Upper lobe of left lung (tissue), 6 donors: ENCODE measurements at regions not wholly inside any gene's neighbourhood (a gene's known extent, or its start where the extent isn't known, plus 50 kb on each side); places are given as distances from the start of the nearest gene placed in this dataset.

ENCODE experiments used
- ATAC-seq, 2 donors: fragments of 200-7000 bp; cut with Tn5 transposase; one replicate each; pipeline ENCODE4 v1.9.1; 2022; ENCODE audit warnings: mild to moderate bottlenecking in 2 of 2, moderate library complexity in 2 of 2; ENCODE audit not compliant: low FRiP score in 2 of 2
- DNase-seq, 2 donors: peaks; one replicate each; pipeline ENCODE4 v3.0.0-alpha.2; 2019 to 2020
- H3K27ac ChIP-seq, 4 donors: fragments of 200-600 bp; sonication (generic); one replicate each; pipeline ENCODE4 v1.5.1; 2016 to 2019
- H3K27me3 ChIP-seq, 4 donors: fragments of 200-600 bp; sonication (generic); one replicate each; pipeline ENCODE4 v1.5.1; 2017 to 2019
- H3K36me3 ChIP-seq, 4 donors: fragments of 200-600 bp; sonication (generic); one replicate each; pipeline ENCODE4 v1.5.1; 2016 to 2019
- H3K4me1 ChIP-seq, 4 donors: fragments of 200-600 bp; sonication (generic); one replicate each; pipeline ENCODE4 v1.5.1; 2018 to 2019
- H3K4me3 ChIP-seq, 4 donors: fragments of 200-600 bp; sonication (generic); one replicate each; pipeline ENCODE4 v1.5.1; 2017 to 2019; ENCODE audit warnings: mild to moderate bottlenecking in 2 of 4, moderate library complexity in 1 of 4
- H3K9me3 ChIP-seq, 4 donors: fragments of 200-600 bp; sonication (generic); one replicate each; pipeline ENCODE4 v1.5.1; 2018 to 2019
- CTCF ChIP-seq, 6 experiments: fragments of 450-650 bp in 4 of 6; fragments of 200-600 bp in 2 of 6; sonication (generic) in 2 of 6; IDR thresholded peaks; one replicate each; pipeline ENCODE4 v1.5.1; 2016 to 2019; ENCODE audit warnings: antibody characterized with exemption in 6 of 6
- EP300 ChIP-seq, 4 donors: sonication (generic); formaldehyde crosslinking; IDR thresholded peaks; one replicate each; pipeline ENCODE4 v1.5.1; 2017; ENCODE audit warnings: antibody characterized with exemption in 4 of 4, control low read depth in 2 of 4
- POLR2A ChIP-seq, 4 donors: fragments of 450-650 bp; IDR thresholded peaks; one replicate each; pipeline ENCODE4 v1.5.1; 2016 to 2017; ENCODE audit warnings: antibody characterized with exemption in 4 of 4, mild to moderate bottlenecking in 2 of 4
- POLR2AphosphoS5 ChIP-seq, 2 donors: sonication (generic); formaldehyde crosslinking; IDR thresholded peaks; one replicate each; pipeline ENCODE4 v1.5.1; 2017; ENCODE audit warnings: antibody characterized with exemption in 2 of 2
- WGBS, 2 donors: methylation state at CpG; one replicate each; pipeline ENCODE4 v1.1.5; 2017 to 2018; 5-methylcytosine and 5-hydroxymethylcytosine counted together
- donor health status: DM: no; HTN: no; CAD: no; lungs with moderate emphysema.
- donor health status: DM: no; HTN: yes; CAD: no; lungs with severe emphysema.

- Histone ChIP-seq H3K27ac (peak overlapping the region; percentile 69 to 79 (median 74)), H3K27me3 (no peaks in the 10 kb centered on the region), H3K4me1 (peaks cover 21 to 41% (median 28%) of the 10 kb centered on the region in 4 donors), H3K36me3 (no peaks in the 10 kb centered on the region), H3K9me3 (no peaks in the 10 kb centered on the region), H3K4me3 (peak overlapping the region in 1 of 4 donors; percentile 6)
- DNase-seq (peak in 1 of 2 donors; percentile 38), ATAC-seq (peak; percentile 43 to 61)
- TF ChIP-seq CTCF (IDR thresholded peaks at IDR 0.05) (no peak), EP300 (IDR thresholded peaks at IDR 0.05) (peak in 2 of 4 donors; percentile 89 to 95), POLR2AphosphoS5 (IDR thresholded peaks at IDR 0.05) (peak; percentile 55 to 65), POLR2A (IDR thresholded peaks at IDR 0.05) (no peak)
- 44 to 62% methylated on average over 2 of the region's 2 CpGs for WGBS, 2 donors
These were observed 65.2 kb upstream of the UBE2E1 start for GRCh38 chr3:23740517-23740965.

- Histone ChIP-seq H3K9me3 (no peaks in the 10 kb centered on the region), H3K27me3 (no peaks in the 10 kb centered on the region), H3K36me3 (no peaks in the 10 kb centered on the region), H3K27ac (peak overlapping the region; percentile 69 to 79 (median 74)), H3K4me1 (peaks cover 18 to 36% (median 28%) of the 10 kb centered on the region in 4 donors), H3K4me3 (peak overlapping the region in 1 of 4 donors; percentile 6)
- ATAC-seq (peak; percentile 58 to 90), DNase-seq (peak in 1 of 2 donors; percentile 85)
- no peak for TF ChIP-seq POLR2A (IDR thresholded peaks at IDR 0.05)
- peak; percentile 55 to 75 for TF ChIP-seq POLR2AphosphoS5 (IDR thresholded peaks at IDR 0.05)
- TF ChIP-seq EP300 (IDR thresholded peaks at IDR 0.05) = peak in 2 of 4 donors; percentile 76 to 91
- TF ChIP-seq CTCF (IDR thresholded peaks at IDR 0.05) = no peak
- 34 to 58% methylated on average over 7 of the region's 7 CpGs for WGBS, 2 donors
These were observed 64.6 kb upstream of the UBE2E1 start for GRCh38 chr3:23741036-23741706.

GRCh38 chr3:23743141-23743784 lies 62.5 kb upstream of the UBE2E1 start:
- DNase-seq = peak; percentile 23 to 67
- no peak overlapping the region for H3K27ac ChIP-seq

GRCh38 chr3:23746441-23746840 lies 59.3 kb upstream of the UBE2E1 start:
- DNase-seq = no peak
- Histone ChIP-seq H3K4me1 (peaks cover 29 to 46% (median 37%) of the 10 kb centered on the region in 4 donors), H3K9me3 (no peaks in the 10 kb centered on the region), H3K27me3 (no peaks in the 10 kb centered on the region), H3K4me3 (no peak overlapping the region), H3K27ac (no peak overlapping the region), H3K36me3 (no peaks in the 10 kb centered on the region)
- no peak for ATAC-seq
- no peak for TF ChIP-seq POLR2AphosphoS5 (IDR thresholded peaks at IDR 0.05)
- WGBS, 2 donors = 57 to 61% methylated on average over 7 of the region's 7 CpGs

More at GRCh38 chr3:23743141-23743784, 62.5 kb upstream of the UBE2E1 start:
- Histone ChIP-seq H3K36me3 (no peaks in the 10 kb centered on the region), H3K9me3 (no peaks in the 10 kb centered on the region), H3K4me3 (peak overlapping the region in 1 of 4 donors; percentile 3), H3K4me1 (peaks cover 22 to 47% (median 36%) of the 10 kb centered on the region in 4 donors), H3K27me3 (no peaks in the 10 kb centered on the region)
- no peak for ATAC-seq
- 73 to 76% methylated on average over 22 to 24 of the region's 24 CpGs for WGBS, 2 donors
- TF ChIP-seq CTCF (IDR thresholded peaks at IDR 0.05) (no peak), POLR2A (IDR thresholded peaks at IDR 0.05) (no peak), EP300 (IDR thresholded peaks at IDR 0.05) (no peak), POLR2AphosphoS5 (IDR thresholded peaks at IDR 0.05) (no peak)

GRCh38 chr3:23747841-23748240 lies 57.9 kb upstream of the UBE2E1 start:
- WGBS, 2 donors = 77 to 83% methylated on average over 2 of the region's 2 CpGs

More at GRCh38 chr3:23747841-23748240, 57.9 kb upstream of the UBE2E1 start:
- Histone ChIP-seq H3K4me3 (no peak overlapping the region), H3K27me3 (no peaks in the 10 kb centered on the region), H3K27ac (no peak overlapping the region), H3K36me3 (no peaks in the 10 kb centered on the region), H3K9me3 (no peaks in the 10 kb centered on the region), H3K4me1 (peaks cover 19 to 36% (median 29%) of the 10 kb centered on the region in 4 donors)
- no peak for TF ChIP-seq EP300 (IDR thresholded peaks at IDR 0.05)
- no peak for TF ChIP-seq POLR2A (IDR thresholded peaks at IDR 0.05)
- TF ChIP-seq CTCF (IDR thresholded peaks at IDR 0.05) = no peak
- TF ChIP-seq POLR2AphosphoS5 (IDR thresholded peaks at IDR 0.05) = no peak
- DNase-seq (no peak), ATAC-seq (no peak)
